ENCODE measurements at regions not wholly inside any gene's neighbourhood (a gene's known extent, or its start where the extent isn't known, plus 50 kb on each side); places are given as distances from the start of the nearest gene placed in this dataset.

DNA sequence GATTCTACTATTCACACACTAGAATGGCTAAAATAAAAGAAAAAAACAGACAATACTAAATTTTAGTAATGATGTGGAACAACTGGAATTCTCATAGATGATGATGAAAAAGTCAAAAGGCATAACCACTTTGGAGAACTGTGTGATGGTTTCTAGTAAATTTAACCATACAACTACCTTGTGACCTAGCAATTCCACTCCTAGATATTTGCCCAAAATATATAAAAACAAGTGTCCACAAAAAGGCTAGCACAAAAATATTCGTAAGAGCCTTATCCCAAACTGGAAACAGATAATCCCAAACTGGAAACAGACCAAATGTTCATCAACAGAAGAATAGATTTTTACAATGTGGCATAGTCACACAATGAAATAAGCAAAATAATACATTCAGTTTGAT lies 67.9 kb upstream of the PGBD5 start:
- no peak for TF ChIP-seq NFIC (IDR thresholded peaks at IDR 0.05)
- TF ChIP-seq EGR1 (IDR thresholded peaks at IDR 0.05), result no peak
- TF ChIP-seq TEAD4 (IDR thresholded peaks at IDR 0.05), result no peak
- TF ChIP-seq, protein P1, sequence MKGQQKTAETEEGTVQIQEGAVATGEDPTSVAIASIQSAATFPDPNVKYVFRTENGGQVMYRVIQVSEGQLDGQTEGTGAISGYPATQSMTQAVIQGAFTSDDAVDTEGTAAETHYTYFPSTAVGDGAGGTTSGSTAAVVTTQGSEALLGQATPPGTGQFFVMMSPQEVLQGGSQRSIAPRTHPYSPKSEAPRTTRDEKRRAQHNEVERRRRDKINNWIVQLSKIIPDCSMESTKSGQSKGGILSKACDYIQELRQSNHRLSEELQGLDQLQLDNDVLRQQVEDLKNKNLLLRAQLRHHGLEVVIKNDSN (IDR thresholded peaks at IDR 0.05), result no peak
- TF ChIP-seq MAX (IDR thresholded peaks at IDR 0.05), result no peak
- TF ChIP-seq ZBTB7A (IDR thresholded peaks at IDR 0.05; ENCODE audit: low read depth), result no peak
- no peak for TF ChIP-seq EP300 (IDR thresholded peaks at IDR 0.05; ENCODE audit: borderline replicate concordance)

DNA sequence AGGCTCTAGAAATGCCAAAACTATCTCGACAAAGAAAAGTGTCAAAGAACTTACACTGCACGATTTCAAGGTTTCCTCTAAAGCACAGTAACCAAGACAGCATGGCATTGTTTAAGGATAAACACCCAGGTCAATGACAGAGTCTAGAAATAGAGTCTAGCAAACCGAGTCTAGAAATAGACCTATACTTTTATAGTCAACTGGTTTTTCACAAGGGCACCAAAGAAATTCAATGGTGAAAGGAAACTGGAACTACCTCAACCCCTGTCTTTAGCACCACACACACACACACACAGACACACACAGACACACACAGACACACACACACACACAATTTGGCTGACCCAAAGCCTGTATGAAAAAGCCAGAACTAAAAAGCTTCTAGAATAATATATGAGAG lies 67.1 kb upstream of the PGBD5 start:
- TF ChIP-seq EP300 (IDR thresholded peaks at IDR 0.05; ENCODE audit: borderline replicate concordance) (no peak), FOXM1 (IDR thresholded peaks at IDR 0.05; ENCODE audit: borderline replicate concordance, low read depth) (no peak), TEAD4 (IDR thresholded peaks at IDR 0.05) (no peak), CREB1 (IDR thresholded peaks at IDR 0.05; ENCODE audit: low read depth) (no peak), CEBPB (IDR thresholded peaks at IDR 0.05) (no peak), EGR1 (IDR thresholded peaks at IDR 0.05) (no peak), TCF12 (IDR thresholded peaks at IDR 0.05; ENCODE audit: low read depth) (no peak), TAF1 (IDR thresholded peaks at IDR 0.05; ENCODE audit: low read depth) (no peak), NFIC (IDR thresholded peaks at IDR 0.05) (no peak)
- TF ChIP-seq, protein P1 (IDR thresholded peaks at IDR 0.05), result no peak
- TF ChIP-seq, protein P2, sequence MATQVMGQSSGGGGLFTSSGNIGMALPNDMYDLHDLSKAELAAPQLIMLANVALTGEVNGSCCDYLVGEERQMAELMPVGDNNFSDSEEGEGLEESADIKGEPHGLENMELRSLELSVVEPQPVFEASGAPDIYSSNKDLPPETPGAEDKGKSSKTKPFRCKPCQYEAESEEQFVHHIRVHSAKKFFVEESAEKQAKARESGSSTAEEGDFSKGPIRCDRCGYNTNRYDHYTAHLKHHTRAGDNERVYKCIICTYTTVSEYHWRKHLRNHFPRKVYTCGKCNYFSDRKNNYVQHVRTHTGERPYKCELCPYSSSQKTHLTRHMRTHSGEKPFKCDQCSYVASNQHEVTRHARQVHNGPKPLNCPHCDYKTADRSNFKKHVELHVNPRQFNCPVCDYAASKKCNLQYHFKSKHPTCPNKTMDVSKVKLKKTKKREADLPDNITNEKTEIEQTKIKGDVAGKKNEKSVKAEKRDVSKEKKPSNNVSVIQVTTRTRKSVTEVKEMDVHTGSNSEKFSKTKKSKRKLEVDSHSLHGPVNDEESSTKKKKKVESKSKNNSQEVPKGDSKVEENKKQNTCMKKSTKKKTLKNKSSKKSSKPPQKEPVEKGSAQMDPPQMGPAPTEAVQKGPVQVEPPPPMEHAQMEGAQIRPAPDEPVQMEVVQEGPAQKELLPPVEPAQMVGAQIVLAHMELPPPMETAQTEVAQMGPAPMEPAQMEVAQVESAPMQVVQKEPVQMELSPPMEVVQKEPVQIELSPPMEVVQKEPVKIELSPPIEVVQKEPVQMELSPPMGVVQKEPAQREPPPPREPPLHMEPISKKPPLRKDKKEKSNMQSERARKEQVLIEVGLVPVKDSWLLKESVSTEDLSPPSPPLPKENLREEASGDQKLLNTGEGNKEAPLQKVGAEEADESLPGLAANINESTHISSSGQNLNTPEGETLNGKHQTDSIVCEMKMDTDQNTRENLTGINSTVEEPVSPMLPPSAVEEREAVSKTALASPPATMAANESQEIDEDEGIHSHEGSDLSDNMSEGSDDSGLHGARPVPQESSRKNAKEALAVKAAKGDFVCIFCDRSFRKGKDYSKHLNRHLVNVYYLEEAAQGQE (IDR thresholded peaks at IDR 0.05; ENCODE audit: low read depth), result no peak

- TF ChIP-seq TEAD4 (IDR thresholded peaks at IDR 0.05) (no peak), CREB1 (IDR thresholded peaks at IDR 0.05; ENCODE audit: low read depth) (no peak), MAX (IDR thresholded peaks at IDR 0.05) (no peak)
- TF ChIP-seq, protein P2 (IDR thresholded peaks at IDR 0.05; ENCODE audit: low read depth), result no peak
These were observed 64.3 kb upstream of the PGBD5 start for GRCh38 chr1:230490436-230490835.

GRCh38 chr1:230487773-230488428 lies 61.8 kb upstream of the PGBD5 start:
- TF ChIP-seq, protein P1 (IDR thresholded peaks at IDR 0.05), result no peak
- no peak for TF ChIP-seq CEBPB (IDR thresholded peaks at IDR 0.05)
- TF ChIP-seq TAF1 (IDR thresholded peaks at IDR 0.05; ENCODE audit: low read depth), result no peak
- no peak for TF ChIP-seq CREB1 (IDR thresholded peaks at IDR 0.05; ENCODE audit: low read depth)
- TF ChIP-seq, protein P2 (IDR thresholded peaks at IDR 0.05; ENCODE audit: low read depth), result no peak
- TF ChIP-seq TCF12 (IDR thresholded peaks at IDR 0.05; ENCODE audit: low read depth), result no peak
- no peak for TF ChIP-seq EP300 (IDR thresholded peaks at IDR 0.05; ENCODE audit: borderline replicate concordance)
- no peak for TF ChIP-seq ZBTB7A (IDR thresholded peaks at IDR 0.05; ENCODE audit: low read depth)
- TF ChIP-seq MAX (IDR thresholded peaks at IDR 0.05), result no peak
- TF ChIP-seq EGR1 (IDR thresholded peaks at IDR 0.05), result no peak
- no peak for TF ChIP-seq FOXM1 (IDR thresholded peaks at IDR 0.05; ENCODE audit: borderline replicate concordance, low read depth)
- TF ChIP-seq YY1 (IDR thresholded peaks at IDR 0.05; ENCODE audit: low read depth), result no peak
- TF ChIP-seq RAD21 (IDR thresholded peaks at IDR 0.05; ENCODE audit: low read depth), result no peak
- TF ChIP-seq TEAD4 (IDR thresholded peaks at IDR 0.05), result no peak
- no peak for TF ChIP-seq NFIC (IDR thresholded peaks at IDR 0.05)
